ENCODE measurements at regions not wholly inside any gene's neighbourhood (a gene's known extent, or its start where the extent isn't known, plus 50 kb on each side); places are given as distances from the start of the nearest gene placed in this dataset.

DNA sequence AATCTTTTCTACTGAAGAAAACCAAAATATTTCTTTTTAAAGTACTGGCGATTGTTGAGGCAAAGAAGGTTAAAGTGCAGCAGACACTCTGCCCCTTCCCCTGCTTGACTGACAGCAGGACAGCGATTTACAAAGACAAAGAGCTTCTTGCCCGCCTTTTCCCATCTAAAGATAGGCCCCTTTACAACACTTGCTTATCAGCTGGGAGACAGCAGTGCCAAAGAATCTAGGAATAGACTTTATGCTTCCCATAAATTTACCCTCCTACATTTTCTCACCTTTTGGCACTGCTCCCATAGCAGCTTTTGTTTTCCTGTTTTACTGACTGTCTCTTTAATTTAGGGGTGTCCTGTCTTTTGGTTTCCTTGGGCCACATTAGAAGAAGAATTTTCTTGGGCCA is 824.1 kb downstream of the CCSER2 start:
- no peak for DNase-seq

GRCh38 chr10:85152911-85153310 is 824.5 kb downstream of the CCSER2 start:
- no peak for DNase-seq

GRCh38 chr10:85157206-85157605 is 828.8 kb downstream of the CCSER2 start:
- DNase-seq, result no peak

DNA sequence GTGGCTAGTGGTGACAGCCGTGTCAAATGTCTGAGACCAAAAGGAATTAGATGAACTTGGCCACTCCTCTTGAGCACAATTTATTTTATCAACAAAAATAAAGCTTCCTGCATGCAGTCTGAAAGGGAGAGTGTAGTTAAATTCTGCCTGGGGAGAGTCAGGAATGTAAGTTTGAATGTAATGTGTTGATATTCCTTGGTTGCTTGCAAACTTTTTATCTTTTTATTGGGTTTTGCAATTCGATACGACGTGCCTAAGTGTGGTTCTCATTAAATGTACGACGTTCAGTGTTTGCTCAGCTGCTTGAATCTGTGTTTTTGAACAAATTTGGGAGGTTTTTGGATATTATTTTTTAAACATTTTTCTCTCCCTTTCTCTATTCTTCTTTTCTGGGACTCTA is 839.9 kb downstream of the CCSER2 start:
- no peak for DNase-seq

DNA sequence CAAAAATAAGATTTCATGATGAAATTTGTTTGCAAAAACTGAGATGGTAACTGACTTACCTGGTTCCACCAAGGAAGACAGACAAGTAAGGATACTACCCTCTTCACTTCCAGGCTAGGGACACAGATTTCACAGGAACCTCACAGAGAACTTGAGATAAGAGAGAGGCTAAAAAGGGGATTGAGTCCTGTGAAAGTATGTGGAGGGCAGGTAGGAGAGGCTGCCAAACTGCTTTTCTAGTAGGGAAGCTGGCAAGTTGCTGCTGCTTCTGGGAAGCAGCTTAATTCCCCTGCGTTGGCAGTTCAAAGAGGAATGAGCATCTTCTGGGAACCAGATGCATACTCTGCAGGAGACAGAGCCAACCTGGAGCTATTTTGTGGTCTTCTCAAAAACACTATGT is 841.6 kb downstream of the CCSER2 start:
- no peak for DNase-seq

- DNase-seq, result no peak
Observed at GRCh38 chr10:85175635-85176034, 847.2 kb downstream of the CCSER2 start.

GRCh38 chr10:85177767-85178166 is 849.4 kb downstream of the CCSER2 start:
- DNase-seq, result no peak

GRCh38 chr10:85187047-85187446 is 858.7 kb downstream of the CCSER2 start:
- DNase-seq, result no peak

- no peak for DNase-seq
Observed at GRCh38 chr10:85188770-85189484, 860.5 kb downstream of the CCSER2 start.

- no peak for DNase-seq
Observed at GRCh38 chr10:85193796-85194195, 865.4 kb downstream of the CCSER2 start.

DNA sequence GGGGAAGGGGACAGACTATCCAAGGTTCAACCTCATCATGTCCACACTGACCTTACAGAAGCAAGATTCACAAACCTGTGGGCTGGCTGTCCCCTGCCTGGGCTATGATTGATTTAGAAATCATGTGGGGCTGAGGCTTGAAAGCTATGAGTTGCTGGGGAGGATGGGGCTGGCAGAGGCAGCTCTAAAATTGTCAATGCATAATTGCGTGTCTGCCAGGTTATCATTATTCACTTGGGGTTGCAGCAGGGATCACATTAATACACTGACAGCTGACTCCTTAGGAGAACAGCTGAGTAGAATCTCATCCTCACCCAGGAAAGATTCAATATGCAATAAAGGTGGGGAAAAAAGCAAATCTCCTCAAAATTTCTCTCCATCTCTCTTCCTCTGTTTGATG is 866.3 kb downstream of the CCSER2 start:
- no peak for DNase-seq

- DNase-seq, result no peak
Observed at GRCh38 chr10:85195596-85195995, 867.2 kb downstream of the CCSER2 start.

GRCh38 chr10:85204814-85205213 is 876.4 kb downstream of the CCSER2 start:
- no peak for DNase-seq

DNA sequence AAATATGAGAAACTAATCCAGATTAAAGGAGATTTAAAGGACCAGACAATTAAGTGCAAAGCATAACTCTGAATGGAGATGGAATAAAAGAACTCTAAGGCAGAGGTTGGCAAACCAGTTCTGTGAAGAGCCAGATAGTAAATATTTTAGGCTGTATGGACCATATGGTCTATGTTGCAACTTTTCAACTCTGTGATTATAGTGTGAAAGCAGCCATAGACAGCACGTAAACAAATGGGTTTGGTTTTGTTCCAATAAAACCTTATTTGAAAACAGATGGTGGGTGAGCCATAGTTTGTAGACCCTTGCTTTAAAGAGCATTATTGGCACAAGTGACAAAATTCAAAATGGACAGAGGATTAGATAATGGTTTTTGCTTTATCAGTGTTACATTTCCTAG is 884.1 kb downstream of the CCSER2 start:
- no peak for DNase-seq

DNA sequence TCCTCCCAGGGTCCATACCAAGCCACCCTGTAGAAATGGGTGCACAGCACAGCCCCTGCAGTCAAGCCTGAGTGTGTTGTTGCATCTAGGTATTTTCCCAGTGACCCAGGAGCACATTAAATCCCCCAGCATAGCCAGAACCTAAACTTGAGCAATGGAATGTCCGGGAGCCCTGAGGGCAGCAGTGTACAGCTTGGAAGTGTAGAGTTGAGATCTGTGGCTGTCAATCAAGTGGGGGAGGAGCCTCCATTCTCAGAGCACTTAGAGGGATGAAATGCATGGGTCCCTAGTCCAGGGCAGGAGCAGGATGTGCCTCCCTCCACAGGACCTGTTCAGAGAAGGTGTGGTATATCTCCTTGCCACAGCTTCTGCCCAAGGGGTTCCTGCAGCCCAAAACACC is 885.1 kb downstream of the CCSER2 start:
- no peak for DNase-seq

- DNase-seq, result no peak
Observed at GRCh38 chr10:85222300-85222699, 893.9 kb downstream of the CCSER2 start.

DNA sequence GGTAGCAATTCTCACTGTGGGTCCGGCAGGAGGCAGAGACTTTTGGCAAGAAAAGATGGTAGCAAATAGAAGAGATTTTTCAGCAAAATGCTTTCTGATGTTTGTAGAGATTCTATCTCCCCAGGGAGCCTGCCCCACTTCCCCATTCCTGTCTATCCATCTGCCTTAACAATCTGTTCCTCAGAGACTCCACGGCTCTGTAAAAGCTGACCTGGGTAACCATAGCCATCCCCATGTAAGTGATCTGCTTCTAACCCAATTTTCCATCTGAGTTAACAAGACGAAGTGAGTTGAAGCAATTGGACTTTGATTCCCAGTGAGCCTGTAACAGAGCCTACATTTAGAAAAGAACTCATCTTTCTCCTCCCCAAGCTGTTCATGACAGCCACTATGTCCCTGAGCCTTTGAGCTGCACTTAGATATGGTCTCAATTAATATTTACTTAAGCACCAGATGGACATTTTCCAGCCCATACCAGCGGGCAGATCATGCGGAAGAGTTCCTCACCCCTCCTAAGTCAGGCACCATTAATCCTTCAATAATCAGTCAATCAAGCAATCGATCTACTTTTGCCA is 896.1 kb downstream of the CCSER2 start:
- no peak for DNase-seq

- DNase-seq, result no peak
Observed at GRCh38 chr10:85225311-85225710, 896.9 kb downstream of the CCSER2 start.

DNA sequence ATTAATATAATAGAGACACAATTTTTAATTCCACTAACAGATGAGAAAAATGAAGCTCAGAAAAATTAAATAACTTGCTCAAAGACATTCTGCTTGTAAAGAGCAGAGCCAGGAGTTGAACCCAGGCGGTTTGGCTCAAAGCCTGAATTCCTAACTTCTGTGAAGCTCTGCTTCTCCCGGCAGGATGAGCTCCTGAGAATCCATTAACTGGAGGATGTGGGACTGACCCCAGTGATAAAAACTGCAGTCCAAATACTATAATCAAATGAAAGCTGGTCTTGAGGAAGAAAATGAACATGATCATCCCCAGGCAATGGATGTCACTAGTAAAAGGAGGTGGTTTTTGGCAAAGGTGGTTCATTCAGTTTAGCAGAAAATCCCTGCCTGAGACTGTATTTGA is 898.2 kb downstream of the CCSER2 start:
- no peak for DNase-seq

DNA sequence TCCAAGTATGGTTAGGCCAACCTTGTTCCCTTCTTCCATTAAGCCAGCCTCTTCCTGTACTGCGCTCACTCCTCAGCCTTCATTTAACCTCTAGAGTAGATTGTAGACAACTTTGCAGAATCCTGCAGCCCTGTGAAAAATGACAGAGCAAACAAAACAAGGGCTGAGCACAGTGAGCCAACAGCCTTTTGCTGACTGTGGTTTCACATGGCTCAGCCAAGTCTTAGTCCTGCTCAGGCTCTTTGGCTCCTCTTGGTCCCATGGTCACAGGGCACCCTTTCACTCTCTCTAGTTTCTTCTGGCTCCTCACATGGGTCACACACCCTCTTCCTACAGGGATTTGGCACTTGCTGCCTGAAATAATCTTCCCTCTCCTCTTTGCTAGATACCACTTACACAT is 900.3 kb downstream of the CCSER2 start:
- DNase-seq, result no peak

DNA sequence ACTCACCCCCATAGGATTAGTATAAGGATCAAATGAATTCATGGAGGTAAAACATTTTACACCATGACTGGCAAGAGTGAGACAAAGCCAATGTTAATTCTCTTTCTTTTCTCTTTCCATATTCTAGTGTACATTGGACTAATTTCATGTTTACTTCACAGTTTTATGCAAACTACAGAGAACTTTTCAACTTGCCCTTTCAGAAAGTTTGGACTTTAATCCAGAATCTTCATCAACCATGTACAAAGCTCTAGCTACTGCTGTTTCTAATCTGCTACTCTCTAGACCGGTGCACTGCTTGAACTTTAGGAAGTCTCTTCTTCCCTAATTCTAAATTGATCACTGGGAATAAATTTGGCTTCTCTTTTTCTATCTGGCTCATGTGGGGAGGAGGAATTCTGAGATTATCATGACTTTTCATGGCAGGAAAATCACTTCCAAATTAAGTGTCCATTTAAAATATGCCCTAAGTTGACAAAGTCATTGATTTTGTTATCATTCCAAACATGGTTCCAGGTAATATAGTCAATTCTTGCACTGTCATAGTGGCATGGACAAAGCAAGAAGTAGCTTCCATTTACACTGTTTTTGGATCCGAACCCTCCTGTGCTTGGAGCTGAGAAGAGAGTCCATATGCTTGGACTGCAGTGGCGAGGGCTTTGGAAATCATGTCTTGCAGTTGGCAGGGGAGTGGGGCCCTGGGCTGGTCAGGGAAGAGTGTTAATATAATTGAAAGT is 903.3 kb downstream of the CCSER2 start:
- no peak for DNase-seq

DNA sequence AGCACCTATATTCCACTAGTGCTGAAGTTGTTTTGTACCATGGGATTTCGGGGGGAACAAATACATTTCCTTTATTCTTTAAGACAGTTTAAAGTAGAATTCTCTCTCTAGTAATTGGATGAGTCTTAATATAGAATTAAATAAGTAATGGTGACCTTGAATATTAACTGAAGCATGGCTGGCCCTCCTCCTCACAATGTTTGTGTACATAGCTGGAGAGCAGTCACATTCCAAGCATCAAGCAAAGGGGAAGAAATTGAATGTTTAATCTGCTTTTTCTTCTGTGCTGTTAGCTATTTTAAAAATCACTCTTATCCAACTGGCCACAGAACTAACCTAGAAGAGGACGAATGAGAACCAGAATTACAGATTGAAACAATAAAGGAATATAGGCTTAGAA is 906.9 kb downstream of the CCSER2 start:
- DNase-seq, result no peak

DNA sequence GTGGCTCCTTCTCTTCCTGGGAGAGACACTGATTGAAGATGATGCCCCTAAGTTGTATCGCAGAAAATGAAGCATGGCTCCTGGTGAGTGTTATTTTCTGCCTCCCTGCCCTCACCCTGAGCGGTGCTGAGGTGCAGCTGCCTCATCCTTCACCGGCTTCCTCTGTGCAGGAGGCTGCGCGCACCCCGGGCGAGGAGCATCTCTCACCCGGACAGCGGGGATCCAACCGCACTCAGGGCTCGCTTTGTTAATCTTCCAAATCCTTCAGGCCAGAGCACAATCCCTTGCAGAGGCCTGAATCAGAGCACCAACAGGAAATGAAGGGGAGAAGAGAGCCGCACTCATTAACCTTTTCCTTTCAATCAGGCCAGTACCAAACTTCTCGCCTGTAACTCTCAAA is 910.3 kb downstream of the CCSER2 start:
- DNase-seq, result no peak

DNA sequence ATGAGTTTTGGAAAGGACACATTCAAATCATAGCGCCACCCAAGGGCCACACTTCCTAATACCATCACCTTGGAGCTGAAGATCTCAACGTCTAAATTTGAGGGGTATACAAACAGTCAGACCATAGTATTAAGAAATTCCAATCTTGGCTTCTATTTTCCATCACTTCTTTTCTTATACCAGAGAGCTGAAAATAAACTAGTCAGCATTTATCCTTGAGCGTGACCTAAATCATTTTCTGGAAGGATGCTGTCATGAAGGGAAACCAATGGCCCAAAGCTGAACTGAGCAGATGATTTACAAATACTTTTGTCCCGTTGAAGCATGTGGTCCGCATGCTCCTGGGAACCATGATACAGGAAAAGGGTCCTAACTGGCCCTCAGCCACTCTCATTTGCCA is 921.9 kb downstream of the CCSER2 start:
- no peak for DNase-seq
